HCT116 (cell line): ENCODE measurements at regions not wholly inside any gene's neighbourhood (a gene's known extent, or its start where the extent isn't known, plus 50 kb on each side); places are given as distances from the start of the nearest gene placed in this dataset.

ENCODE experiments used
- ATAC-seq: fragments of 200-7000 bp; cut with Tn5 transposase; 2 replicates; pipeline ENCODE4 v1.9.1; 2020; ENCODE audit warnings: mild to moderate bottlenecking, moderate library complexity
- BruUV-seq: library from RNA; stranded (reverse); fragments of 400-500 nt; replicated peaks from 2 replicates; lab custom pipeline; 2021; lab: Mats Ljungman, UMichigan
- CTCF ChIA-PET: fragments of 300-600 bp; sonication (Branson Sonifier 250); formaldehyde crosslinking; loops from one replicate; lab custom pipeline; 2021; ENCODE audit warnings: antibody characterized with exemption; lab: Charles Lee
- POLR2A ChIA-PET: fragments of 300-600, 350-600 bp; sonication (Branson Sonifier 250); formaldehyde crosslinking; loops from one replicate; lab custom pipeline; 2021; ENCODE audit warnings: antibody characterized with exemption; lab: Charles Lee
- RAD21 ChIA-PET, 2 experiments: fragments of 300-600 bp; sonication (Branson Sonifier 250); formaldehyde crosslinking; loops; one replicate each; lab custom pipeline; 2023; ENCODE audit warnings: low total read pairs in 2 of 2; ENCODE audit not compliant: uncharacterized antibody in 2 of 2, unreplicated experiment in 2 of 2, low non-redundant PET in 1 of 2; lab: Charles Lee
- DNase-seq: peaks from one replicate; pipeline ENCODE4 v3.0.0-alpha.2; 2010; ENCODE audit warnings: low read depth, low spot score
- H2AFZ ChIP-seq: fragments of 200-600 bp; shearing (Covaris generic), sonication (generic); 2 replicates; pipeline ENCODE4 v1.6.1; 2017; ENCODE audit warnings: low read depth, mixed run types, mixed read lengths, antibody characterized with exemption, low read length; ENCODE audit not compliant: poor library complexity, severe bottlenecking
- H3K27ac ChIP-seq: 2 replicates; pipeline ENCODE4 v1.5.1; 2012; ENCODE audit warnings: low read depth, low read length
- H3K27me3 ChIP-seq: fragments of 200-600 bp; sonication (generic); 2 replicates; pipeline ENCODE4 v1.6.1; 2016; ENCODE audit warnings: mixed run types, low read length, mixed read lengths; ENCODE audit not compliant: insufficient read depth
- H3K36me3 ChIP-seq, 2 experiments: fragments of 200-500 bp in 1 of 2; fragments of 200-600 bp in 1 of 2; sonication (Bioruptor generic) in 1 of 2; sonication (generic) in 1 of 2; 2 replicates each; pipeline versions ENCODE4 v1.5.1 to v1.6.1; 2014 to 2016; ENCODE audit warnings: low read length in 2 of 2, inconsistent platforms in 1 of 2, mixed read lengths in 1 of 2, mixed run types in 1 of 2; ENCODE audit not compliant: insufficient read depth in 2 of 2, control insufficient read depth in 1 of 2
- H3K4me1 ChIP-seq, 2 experiments: fragments of 200-600 bp in 1 of 2; sonication (generic) in 1 of 2; 2 replicates each; pipeline versions ENCODE4 v1.5.1 to v1.6.1; 2012 to 2017; ENCODE audit warnings: low read length in 2 of 2, inconsistent platforms in 1 of 2, mild to moderate bottlenecking in 1 of 2, mixed read lengths in 1 of 2, mixed run types in 1 of 2, moderate library complexity in 1 of 2; ENCODE audit not compliant: insufficient read depth in 2 of 2, control insufficient read depth in 1 of 2
- H3K4me2 ChIP-seq: fragments of 200-600 bp; sonication (generic); 2 replicates; pipeline ENCODE4 v1.6.1; 2017; ENCODE audit warnings: mixed run types, low read length, mixed read lengths
- H3K4me3 ChIP-seq, 2 experiments: fragments of 200-600 bp in 1 of 2; sonication (generic) in 1 of 2; replicated peaks in 1 of 2; 2 replicates each; pipeline ENCODE4 v1.5.1; 2011 to 2016; ENCODE audit warnings: low read length in 2 of 2, control low read depth in 1 of 2, low read depth in 1 of 2, mild to moderate bottlenecking in 1 of 2, mixed read lengths in 1 of 2, mixed run types in 1 of 2
- H3K79me2 ChIP-seq: fragments of 200-600 bp; sonication (generic); 2 replicates; pipeline ENCODE4 v1.6.1; 2017; ENCODE audit warnings: mild to moderate bottlenecking, mixed run types, low read length, moderate library complexity, mixed read lengths; ENCODE audit not compliant: insufficient read depth
- H3K9ac ChIP-seq: fragments of 200-600 bp; sonication (generic); 2 replicates; pipeline ENCODE4 v1.6.1; 2016; ENCODE audit warnings: low read length, mixed read lengths
- H3K9me2 ChIP-seq: fragments of 200-600 bp; sonication (generic), shearing (Covaris generic); 2 replicates; pipeline ENCODE4 v1.6.1; 2017; ENCODE audit warnings: mixed run types, mild to moderate bottlenecking, moderate library complexity; ENCODE audit not compliant: insufficient read depth
- H3K9me3 ChIP-seq, 2 experiments: fragments of 200-500 bp in 1 of 2; fragments of 200-600 bp in 1 of 2; sonication (Bioruptor generic) in 1 of 2; sonication (generic) in 1 of 2; 2 replicates each; pipeline ENCODE4 v1.6.1; 2014 to 2017; ENCODE audit warnings: low read length in 2 of 2, mixed read lengths in 2 of 2, inconsistent platforms in 1 of 2, low read depth in 1 of 2, mild to moderate bottlenecking in 1 of 2, mixed run types in 1 of 2, moderate library complexity in 1 of 2; ENCODE audit not compliant: control insufficient read depth in 1 of 2, insufficient read depth in 1 of 2
- H4K20me1 ChIP-seq: fragments of 200-600 bp; sonication (generic), shearing (Covaris generic); 2 replicates; pipeline ENCODE4 v1.6.1; 2017; ENCODE audit warnings: mixed run types, mild to moderate bottlenecking, moderate library complexity; ENCODE audit not compliant: insufficient read depth
- CBX3 ChIP-seq: IDR thresholded peaks from 2 replicates; pipeline ENCODE4 v1.6.1; 2012; ENCODE audit warnings: low read depth
- EGR1 ChIP-seq: IDR thresholded peaks from 2 replicates; pipeline ENCODE4 v1.6.1; 2012; ENCODE audit warnings: low read depth
- ELF1 ChIP-seq: IDR thresholded peaks from 2 replicates; pipeline ENCODE4 v1.6.1; 2012; ENCODE audit warnings: low read depth, borderline replicate concordance
- FOSL1 ChIP-seq: IDR thresholded peaks from 2 replicates; pipeline ENCODE4 v1.6.1; 2012; ENCODE audit warnings: low read depth
- JUND ChIP-seq: IDR thresholded peaks from 2 replicates; pipeline ENCODE4 v1.6.1; 2012
- POLR2A ChIP-seq: IDR thresholded peaks from 2 replicates; pipeline ENCODE4 v1.7.0; 2011; ENCODE audit warnings: borderline replicate concordance; ENCODE audit not compliant: insufficient read depth, insufficient read length; ENCODE audit errors: extremely low read depth
- POLR2AphosphoS5 ChIP-seq: IDR thresholded peaks from 2 replicates; pipeline ENCODE4 v1.6.1; 2011; ENCODE audit warnings: mild to moderate bottlenecking, low read depth, low read length, moderate library complexity
- RAD21 ChIP-seq: IDR thresholded peaks from 2 replicates; pipeline ENCODE4 v1.6.1; 2012; ENCODE audit warnings: low read depth, mild to moderate bottlenecking
- SP1 ChIP-seq: IDR thresholded peaks from 2 replicates; pipeline ENCODE4 v1.6.1; 2012; ENCODE audit warnings: low read depth
- ZFX ChIP-seq: fragments of 450-650 bp; IDR thresholded peaks from 2 replicates; pipeline ENCODE4 v1.6.1; 2017
- ZNF274 ChIP-seq: fragments of 200-500 bp; sonication (Bioruptor generic); IDR thresholded peaks from 2 replicates; pipeline ENCODE4 v1.6.1; 2014; ENCODE audit warnings: mild to moderate bottlenecking, low read depth, low read length, inconsistent platforms
- intact Hi-C: fragments of 100-400 bp; cut with micrococcal nuclease; formaldehyde crosslinking; loops from 2 replicates; pipeline ENCODE4 v1.10.0; 2022
- TF ChIP-seq, protein P1 (sequence below), 3 experiments: fragments of 200-600 bp in 1 of 3; sonication (generic) in 1 of 3; IDR thresholded peaks in 2 of 3; conservative IDR thresholded peaks in 1 of 3; 2 replicates each; pipeline ENCODE4 v1.5.1; 2012 to 2017; ENCODE audit warnings: low read depth in 2 of 3, low read length in 2 of 3, antibody characterized with exemption in 1 of 3, borderline replicate concordance in 1 of 3, control low read depth in 1 of 3, mild to moderate bottlenecking in 1 of 3, mixed read lengths in 1 of 3, mixed run types in 1 of 3, moderate library complexity in 1 of 3; ENCODE audit not compliant: insufficient read depth in 1 of 3
- TF ChIP-seq, protein P2 (sequence below): IDR thresholded peaks from 2 replicates; pipeline ENCODE4 v1.6.1; 2012

DNA sequence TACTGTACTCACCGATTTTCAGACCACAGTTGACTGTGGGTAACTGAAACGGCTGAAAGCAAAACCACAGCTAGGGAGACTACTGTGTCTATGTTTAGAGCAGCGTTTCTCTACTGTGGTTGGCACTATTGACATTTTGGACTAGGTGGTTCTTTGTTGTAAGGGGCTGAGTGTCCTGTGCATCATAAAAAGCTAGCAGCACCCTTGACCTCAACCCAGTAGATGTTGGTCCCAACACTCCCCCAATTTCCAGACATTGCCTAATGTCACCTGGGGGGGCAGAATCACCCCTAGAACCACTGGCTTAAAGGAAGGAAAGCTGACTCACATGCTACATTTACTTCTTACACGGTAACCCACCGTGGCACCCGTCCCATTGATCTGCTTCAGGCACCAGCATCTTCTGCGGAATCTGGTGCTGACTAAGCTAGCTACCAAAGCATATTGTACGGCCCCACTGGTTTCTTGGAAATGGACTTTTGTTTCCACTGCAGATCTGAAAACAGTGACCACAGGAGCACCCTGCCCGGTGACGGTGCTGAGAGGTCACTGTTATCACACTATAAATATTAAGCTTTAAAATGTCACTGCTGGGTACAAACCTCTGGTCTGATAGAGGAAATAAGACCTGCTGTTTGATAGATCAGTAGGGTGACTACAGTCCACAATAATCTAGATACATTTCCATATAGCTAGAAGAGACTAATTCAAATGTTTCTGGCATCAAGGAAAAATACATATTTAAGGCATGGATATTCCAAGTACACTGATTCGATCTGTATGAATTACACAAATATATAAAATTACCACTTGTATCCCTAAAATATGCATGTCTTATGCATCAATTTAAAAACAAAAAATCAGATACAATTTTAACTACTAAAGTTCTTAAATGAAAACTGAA is 151.4 kb downstream of the HSD17B3 start:
- Histone ChIP-seq H3K4me3 (no peak overlapping the region), H3K9ac (no peak overlapping the region), H3K9me3 (no peaks in the 10 kb centered on the region), H3K4me2 (no peak overlapping the region), H3K9me2 (no peaks in the 10 kb centered on the region), H3K36me3 (no peaks in the 10 kb centered on the region)
- RAD21 ChIA-PET: no interaction called here
- intact Hi-C loops: no loop called here
- no peak for DNase-seq
- TF ChIP-seq ZNF274 (no peak), EGR1 (no peak), POLR2AphosphoS5 (no peak), CBX3 (no peak), JUND (no peak), ZFX (no peak), ELF1 (no peak), RAD21 (no peak), SP1 (no peak), FOSL1 (no peak), POLR2A (no peak)
- TF ChIP-seq, protein P1, sequence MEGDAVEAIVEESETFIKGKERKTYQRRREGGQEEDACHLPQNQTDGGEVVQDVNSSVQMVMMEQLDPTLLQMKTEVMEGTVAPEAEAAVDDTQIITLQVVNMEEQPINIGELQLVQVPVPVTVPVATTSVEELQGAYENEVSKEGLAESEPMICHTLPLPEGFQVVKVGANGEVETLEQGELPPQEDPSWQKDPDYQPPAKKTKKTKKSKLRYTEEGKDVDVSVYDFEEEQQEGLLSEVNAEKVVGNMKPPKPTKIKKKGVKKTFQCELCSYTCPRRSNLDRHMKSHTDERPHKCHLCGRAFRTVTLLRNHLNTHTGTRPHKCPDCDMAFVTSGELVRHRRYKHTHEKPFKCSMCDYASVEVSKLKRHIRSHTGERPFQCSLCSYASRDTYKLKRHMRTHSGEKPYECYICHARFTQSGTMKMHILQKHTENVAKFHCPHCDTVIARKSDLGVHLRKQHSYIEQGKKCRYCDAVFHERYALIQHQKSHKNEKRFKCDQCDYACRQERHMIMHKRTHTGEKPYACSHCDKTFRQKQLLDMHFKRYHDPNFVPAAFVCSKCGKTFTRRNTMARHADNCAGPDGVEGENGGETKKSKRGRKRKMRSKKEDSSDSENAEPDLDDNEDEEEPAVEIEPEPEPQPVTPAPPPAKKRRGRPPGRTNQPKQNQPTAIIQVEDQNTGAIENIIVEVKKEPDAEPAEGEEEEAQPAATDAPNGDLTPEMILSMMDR (IDR thresholded peaks at IDR 0.05 in 2 of 3, conservative IDR thresholded peaks at IDR 0.05 in 1 of 3; ENCODE audit: borderline replicate concordance in 1 of 3, insufficient read depth in 1 of 3, low read depth in 2 of 3, low read length in 2 of 3): no peak
- TF ChIP-seq, protein P2, sequence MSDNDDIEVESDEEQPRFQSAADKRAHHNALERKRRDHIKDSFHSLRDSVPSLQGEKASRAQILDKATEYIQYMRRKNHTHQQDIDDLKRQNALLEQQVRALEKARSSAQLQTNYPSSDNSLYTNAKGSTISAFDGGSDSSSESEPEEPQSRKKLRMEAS: no peak
- TF ChIP-seq, all 23 proteins: peak for 0
- no peak for ATAC-seq
- peaks cover 12% of the 10 kb centered on the region for H3K27me3 ChIP-seq
- no peak overlapping the region for H3K27ac ChIP-seq
- no TSS peak for BruUV-seq
- H3K4me1 ChIP-seq: no peaks in the 10 kb centered on the region
- no peaks in the 10 kb centered on the region for H4K20me1 ChIP-seq
- ChIA-PET POLR2A (no interaction called here), CTCF (no interaction called here)
- H3K79me2 ChIP-seq: no peaks in the 10 kb centered on the region
- H2AFZ ChIP-seq: no peak overlapping the region
